Peyer's patch (tissue), 4 donors: ENCODE measurements at regions not wholly inside any gene's neighbourhood (a gene's known extent, or its start where the extent isn't known, plus 50 kb on each side); places are given as distances from the start of the nearest gene placed in this dataset.

Experiments used
- CTCF ChIP-seq, 6 experiments: fragments of 450-650 bp in 4 of 6; fragments of 200-600 bp in 2 of 6; sonication (generic) in 1 of 6; IDR thresholded peaks; one replicate each; pipeline ENCODE4 v1.5.1; 2017 to 2019; ENCODE audit warnings: antibody characterized with exemption in 6 of 6, mild to moderate bottlenecking in 3 of 6, moderate library complexity in 1 of 6
- POLR2A ChIP-seq, 2 donors: fragments of 450-650 bp; IDR thresholded peaks; one replicate each; pipeline ENCODE4 v1.5.1; 2017; ENCODE audit warnings: antibody characterized with exemption in 2 of 2, mild to moderate bottlenecking in 2 of 2, moderate library complexity in 2 of 2

DNA sequence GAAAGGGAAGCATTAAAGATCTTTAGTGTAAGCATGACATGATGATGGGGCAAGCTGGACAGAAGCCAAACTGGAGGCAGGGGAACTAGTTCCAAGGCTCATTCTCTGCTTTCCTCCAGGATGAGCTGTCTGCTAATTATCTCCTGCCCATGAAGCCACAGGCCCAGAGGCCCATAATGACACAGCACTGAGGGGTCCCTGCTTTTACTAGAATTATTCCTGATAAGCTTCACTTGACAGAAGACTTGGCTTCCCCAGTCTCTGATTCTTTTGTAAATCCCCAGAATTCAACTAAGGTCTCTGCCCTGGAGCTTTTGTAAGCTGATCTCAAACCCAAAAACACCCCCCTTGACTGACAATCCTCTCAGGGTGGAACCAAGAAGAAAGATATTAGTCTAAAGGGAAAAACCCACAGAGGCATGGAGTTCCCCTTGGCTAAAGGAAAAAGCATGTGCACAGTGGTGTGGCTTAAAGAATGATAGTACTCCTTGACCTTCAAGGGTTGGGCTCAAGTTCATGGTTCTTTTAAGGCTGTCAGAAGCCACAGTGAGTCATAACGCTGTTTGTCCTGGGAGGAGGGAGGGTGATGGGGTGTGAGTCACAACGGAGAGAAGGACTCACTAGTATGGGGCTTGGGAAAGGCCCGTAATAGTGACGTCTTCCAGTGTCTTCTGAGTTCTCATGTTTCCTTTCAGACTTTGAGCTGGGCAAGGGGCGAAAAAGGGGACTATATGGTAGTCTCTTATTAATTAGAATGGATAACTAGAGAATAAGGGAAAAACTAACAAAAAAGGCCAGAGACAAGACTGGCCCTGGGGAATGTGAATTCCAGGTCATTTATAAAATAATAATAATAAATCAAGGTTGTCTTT lies 146.0 kb upstream of the CPEB2 start:
- TF ChIP-seq CTCF (IDR thresholded peaks at IDR 0.05) (no peak), POLR2A (IDR thresholded peaks at IDR 0.05) (no peak)
